MV-4-11 (cell line): ENCODE measurements at regions not wholly inside any gene's neighbourhood (a gene's known extent, or its start where the extent isn't known, plus 50 kb on each side); places are given as distances from the start of the nearest gene placed in this dataset.

Experiments used
- DNase-seq: peaks from one replicate; lab custom pipeline; 2025; lab: John Stamatoyannopoulos, UW

DNA sequence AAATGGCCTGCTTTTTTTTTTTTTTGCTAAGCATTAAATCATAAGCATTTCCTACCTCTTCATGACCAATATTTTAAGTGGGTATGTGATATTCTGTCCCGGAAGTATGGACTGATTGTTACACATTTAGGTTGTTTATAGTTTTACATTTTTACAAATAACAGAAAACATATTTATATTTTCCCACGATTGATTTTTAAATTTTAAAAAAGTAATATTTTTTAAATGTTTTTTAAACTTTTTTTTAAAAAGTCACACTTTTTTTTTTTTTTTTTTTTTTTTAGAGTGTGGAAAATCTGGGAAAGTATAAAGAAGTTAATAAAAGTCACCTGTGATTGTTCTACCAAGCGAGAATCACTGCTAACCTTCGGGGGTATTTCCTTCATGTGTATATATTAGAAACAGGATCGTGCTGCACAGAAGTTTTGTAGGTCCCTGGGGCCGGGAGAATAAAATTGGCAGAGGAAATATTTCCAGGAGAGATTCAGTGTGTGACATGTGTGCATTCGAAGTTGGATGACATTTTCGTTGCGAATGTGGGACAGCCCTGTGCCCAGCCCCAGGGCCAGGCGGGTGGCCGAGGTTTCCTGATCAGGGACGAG lies 173.1 kb downstream of the CDC5L start:
- DNase-seq: no peak

DNA sequence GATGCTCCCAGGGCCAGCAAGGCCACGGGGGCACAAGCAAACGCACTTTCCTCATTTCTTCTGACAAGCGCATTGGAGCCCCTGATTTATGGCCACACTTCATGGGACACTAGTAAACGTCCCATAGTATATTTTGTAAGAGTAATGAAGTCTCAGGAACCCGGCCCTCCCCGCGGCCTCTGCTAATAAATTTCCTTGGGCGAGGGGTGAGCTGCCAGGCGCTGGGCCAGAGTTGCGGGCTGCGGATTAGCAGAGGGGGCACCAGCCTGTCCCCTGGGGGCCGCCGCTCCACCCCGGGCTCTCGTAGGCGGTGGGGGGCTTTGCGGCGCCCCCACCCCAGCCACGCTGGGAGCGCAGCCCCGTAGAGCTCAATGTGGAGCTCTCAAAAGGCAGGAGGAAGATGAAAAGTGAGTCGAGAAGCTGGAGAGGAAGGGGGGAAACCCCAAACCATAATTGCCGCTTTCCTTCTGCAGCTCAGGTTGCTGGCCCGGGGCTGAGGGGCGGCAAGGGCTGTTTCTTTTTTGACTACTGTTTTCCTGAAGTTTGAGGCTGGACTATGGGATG lies 173.6 kb downstream of the CDC5L start:
- no peak for DNase-seq

DNA sequence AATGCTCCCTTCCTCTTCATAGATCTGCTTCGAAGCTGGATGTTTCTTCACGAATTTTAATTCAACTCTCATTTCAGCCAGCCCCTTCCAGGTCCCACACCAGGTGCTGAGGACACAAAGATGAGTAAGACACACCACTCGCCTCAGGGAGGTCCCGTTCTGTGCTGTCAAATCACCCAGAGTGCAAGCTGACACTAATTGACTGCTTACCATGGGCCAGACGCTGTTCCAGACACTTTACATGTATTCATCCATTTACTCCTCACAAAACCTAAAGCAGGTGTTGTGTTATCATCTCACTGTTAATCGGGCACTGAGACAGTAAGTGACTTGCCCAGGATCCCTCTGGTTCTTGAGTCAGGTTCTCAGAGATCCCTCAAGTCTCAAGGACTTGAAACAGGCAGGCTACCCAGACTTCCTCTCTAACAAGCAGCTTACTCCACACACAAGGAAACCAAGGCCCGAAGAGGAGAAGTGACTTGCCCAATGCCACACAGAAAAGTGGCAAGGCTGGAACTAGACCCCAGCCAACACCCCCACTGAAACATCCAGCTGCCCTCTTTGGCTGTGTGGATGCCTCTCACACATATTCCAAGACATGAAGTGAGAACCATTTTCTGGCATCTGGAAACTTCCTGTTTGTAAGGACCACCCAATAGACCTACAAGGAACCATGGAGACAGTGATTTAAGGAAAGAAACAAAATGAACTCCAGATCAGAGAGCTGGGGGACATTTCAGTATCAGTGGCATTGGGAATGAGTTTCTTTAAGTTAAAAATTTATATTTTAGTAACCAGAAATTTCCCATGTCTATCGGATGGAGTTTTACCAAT lies 174.5 kb downstream of the CDC5L start:
- peak; percentile 51 for DNase-seq

DNA sequence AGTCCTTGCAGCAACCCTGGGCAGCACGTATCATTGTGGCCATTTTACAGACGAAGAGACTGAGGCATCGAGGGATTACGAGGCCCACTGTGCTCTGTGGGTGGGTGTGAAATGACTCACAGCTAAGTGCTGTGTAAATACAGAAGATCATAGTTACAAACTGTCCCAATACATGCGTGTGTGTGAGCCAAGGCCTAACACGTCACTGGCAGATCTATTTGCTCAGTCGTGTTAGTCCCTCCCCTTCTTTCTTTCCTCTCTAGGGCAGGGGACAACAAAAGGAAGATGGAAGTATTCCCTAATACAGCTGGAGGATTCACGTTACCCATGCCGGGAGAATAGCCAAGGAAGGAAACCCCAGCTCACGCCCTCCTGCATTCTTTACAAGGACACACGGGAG lies 175.9 kb downstream of the CDC5L start:
- DNase-seq: peak; percentile 13

DNA sequence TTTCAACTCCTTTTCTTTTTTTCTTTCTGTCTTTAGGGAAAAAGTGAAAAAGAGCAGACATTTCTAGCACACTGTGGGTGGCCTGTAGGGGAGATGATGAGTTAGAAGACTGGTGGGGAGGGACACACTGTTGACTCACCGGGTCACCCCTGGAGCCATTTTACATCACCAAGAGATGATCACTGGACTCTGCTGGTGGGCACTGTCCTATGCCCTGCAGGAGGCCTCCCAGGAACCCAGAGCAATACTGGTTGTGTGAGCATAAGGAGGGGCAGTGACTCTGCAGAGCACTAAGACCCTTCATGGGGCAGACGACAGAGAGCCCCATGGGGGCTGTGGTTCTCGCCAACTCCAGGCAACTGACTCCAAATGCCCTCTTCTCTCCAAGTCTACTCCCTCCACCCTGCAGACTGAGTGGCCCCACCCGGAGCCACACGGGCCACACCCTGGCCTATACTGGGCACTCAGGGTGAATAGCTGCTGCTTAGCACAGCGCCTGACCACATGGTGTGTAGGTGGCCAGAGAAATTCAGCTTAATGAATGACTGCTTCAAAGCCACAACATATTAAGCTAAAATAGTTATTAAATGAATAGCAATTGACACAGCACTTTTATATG lies 177.5 kb downstream of the CDC5L start:
- DNase-seq: no peak

DNA sequence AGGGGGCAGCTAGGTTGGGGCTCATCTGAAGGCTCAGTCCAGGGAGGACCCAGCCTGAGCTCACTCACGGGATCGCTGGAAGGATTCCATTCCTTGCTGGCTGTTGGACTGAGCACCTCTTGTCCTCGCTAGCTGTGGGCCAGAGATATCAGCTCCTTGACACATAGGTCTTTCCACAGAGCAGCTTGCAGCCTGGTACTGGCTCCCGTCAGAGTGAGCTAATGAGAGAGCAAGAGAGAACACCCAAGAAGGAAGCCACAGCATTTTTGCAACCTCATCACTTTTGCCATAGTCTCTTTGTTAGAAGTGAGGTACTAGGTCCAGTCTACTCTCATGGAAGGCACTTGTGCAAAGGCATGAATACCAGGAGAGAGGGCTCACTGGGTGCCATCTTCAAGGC lies 179.9 kb downstream of the CDC5L start:
- peak; percentile 19 for DNase-seq

DNA sequence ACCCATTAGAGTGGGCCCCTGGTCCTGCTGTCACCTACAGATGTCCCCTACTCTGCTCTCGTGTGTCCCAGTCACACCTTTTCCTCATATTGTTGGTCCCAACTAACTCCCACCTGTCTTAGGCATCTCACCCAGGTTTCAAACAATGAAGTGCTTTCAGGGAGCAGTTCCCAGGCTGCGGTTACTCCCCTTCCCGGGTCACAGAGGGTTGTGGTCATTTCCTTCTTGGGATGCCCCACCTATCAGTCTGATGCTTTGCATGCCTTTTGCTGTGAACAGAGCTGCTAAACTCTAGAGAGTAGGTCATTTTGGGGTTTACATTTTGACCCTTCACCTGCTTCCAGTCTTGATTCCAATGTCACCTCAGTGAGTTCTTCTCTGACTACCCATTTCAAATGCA lies 181.6 kb downstream of the CDC5L start:
- DNase-seq: no peak

DNA sequence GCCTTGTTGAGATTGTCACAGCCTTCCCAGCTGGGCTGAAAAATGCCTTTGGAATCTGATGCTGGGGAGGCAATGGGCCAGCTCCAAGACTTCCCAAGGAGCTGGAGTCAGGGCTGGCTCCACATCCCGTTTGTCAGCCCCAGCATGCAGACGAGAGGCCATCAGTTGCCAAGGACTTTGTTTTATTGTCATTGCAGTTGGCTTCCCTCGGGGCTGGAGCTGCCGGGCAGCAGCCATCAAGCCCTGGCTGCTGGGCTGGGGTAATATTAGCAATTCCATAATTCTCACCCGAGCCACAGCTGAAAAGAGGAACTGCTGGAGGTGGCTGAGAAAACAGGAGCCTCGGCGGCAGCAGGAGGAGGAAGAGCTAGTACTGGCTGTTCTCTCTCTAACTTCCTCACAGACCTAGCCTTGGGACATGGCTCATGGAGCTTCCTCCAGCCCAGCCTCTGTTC lies 182.5 kb downstream of the CDC5L start:
- peak; percentile 87 for DNase-seq

DNA sequence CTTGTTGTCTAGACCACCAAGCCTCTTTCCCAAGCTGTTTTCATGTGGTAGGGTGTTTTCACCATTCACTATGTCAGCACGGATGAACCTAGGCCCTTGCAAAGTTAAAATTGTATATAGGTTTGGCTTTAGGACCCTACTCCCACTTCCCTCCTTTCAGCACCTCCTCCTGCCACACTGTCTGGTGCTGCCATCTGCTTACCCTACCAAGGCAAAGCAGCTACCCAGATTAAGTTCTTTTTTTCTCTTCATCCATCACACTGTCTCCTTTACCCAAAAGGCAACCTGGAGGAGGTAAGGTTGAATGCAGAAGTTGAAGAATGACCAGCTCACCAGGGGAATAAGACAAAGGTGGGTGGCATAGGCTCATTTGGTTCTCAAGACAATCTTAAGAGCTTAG lies 184.0 kb downstream of the CDC5L start:
- DNase-seq: peak; percentile 8

DNA sequence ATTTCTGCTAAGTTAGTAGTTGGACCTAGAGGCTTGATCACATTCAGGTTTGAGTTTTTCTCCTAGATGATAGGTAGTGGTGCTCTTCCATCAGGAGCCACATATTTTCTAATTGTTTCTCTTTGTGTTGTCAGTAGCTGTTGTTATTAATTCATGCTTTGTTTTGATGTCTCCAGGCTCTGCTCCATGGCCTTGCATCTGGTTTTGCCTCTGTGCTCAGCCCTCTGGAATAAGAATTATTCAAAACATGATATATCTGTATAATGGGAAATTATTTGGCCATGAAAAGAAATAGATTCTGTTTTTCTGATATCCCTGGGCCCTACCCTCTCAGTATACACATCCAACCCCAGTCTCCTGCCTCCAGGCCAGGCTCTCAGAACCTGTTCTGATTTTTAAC lies 184.8 kb downstream of the CDC5L start:
- DNase-seq: no peak

DNA sequence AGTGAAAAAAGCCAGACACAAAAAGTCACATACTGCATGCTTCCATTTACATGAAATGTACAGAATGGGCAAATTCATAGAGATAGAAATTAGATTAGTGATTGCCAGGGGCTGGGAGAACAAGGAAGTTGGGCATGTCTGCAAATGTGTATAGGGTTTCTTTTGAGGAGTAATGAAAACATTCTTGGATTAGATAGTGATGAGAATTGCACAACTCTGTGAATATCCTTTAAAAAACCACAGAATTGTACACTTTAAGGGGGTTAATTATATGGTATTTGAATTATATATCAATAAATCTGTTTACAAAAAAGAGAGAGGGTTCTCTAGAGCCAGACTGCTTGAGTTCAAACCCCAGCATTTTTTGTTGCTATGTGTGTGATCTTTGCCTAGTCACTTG lies 188.1 kb downstream of the CDC5L start:
- DNase-seq: no peak

DNA sequence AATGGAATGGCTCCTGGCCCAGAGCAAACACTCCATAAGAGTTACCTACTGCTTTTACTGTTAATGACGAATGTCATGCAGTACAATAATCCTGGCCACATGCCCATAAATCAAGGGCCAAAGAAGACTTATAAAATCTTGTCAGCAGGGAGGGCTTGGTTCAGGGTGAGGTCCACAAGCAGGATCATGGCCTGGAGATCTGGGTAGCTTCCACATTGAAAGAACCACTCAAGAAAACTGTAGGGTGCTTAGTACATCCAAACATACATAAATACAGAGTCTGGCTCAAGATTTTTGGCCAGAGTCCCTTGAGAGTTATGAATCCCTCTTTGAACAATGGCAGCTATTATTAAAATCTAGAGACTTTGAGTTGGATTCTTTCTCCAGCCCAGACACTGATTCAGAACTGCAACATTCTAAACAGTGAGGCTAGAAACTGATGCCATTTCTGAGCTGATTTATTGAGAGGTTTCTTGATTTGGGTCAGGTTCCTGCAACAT lies 188.7 kb downstream of the CDC5L start:
- no peak for DNase-seq

DNA sequence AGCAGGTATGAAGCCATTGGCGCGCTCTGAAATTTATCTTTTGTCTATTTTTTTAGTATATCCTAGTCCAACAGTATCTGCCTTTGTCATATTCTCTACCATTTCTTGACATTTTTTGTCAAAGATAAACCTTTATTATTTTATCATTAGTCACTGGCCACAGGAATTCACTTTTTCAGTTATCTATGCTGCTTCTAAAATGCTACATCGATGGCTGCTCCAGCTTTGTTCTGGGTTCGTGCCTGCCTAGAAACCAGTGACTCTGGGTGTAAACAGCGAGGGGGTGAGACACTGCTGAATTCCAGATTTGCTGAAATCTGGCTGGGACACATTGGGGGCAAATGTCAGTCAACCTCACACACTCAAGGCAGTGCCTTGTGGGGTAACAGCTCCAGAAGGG lies 193.4 kb downstream of the CDC5L start:
- DNase-seq: no peak

DNA sequence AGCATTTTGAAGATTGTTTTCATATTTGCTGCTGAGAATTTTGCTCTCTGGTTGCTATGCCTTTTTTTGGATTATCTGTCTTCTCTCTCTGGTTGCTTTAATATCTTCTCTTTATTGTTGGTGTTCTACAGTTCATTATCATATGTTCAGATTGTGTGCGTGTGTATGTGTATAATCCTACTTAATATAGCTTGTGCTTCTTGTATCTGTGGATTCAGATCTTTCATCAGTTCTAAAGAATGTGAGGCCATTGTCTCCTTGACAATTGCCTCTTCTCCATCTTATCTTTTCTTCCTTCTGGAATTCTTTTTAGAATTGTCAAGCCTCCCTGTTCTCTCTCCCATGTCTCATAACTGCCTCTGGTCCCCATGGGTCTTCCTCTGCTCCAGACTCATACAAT lies 195.4 kb downstream of the CDC5L start:
- DNase-seq: no peak

DNA sequence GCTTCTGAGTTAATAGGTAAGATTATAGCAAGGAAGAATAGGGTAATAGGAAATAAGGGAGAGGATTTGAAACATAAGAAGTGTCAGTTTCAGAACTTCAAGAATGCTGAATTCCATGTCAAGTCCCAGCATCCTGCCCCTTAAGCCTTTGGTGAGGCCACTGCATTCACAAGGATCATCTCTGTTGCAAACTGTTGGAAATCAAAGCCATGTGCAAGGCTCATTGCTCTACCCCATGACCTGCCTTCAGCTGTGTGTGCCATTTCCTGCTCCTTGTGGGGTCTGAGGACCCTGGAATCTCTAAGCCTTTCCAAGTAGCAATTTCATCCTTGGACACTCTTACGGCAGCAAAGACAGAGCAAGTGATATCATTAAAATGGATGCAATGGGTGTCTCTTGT lies 203.0 kb downstream of the CDC5L start:
- no peak for DNase-seq

DNA sequence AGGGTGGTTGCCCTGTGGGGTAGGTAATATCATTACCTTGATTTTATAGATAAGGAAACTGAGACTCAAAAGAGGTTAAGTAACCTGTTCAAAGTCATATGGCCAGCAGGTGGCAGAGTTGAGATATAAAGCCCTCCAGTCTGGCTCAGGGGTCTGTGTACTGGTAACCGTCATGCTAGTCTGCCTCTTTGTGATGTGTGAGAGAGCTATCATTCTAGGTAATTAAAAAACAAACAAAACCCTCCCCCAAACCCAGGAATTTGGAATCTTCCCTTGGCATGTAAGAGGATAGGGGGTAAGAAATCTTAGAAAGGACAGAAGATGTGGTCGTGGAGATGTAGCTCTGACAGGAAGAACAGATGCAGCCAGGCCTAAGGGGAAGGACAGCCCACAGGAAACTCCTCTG lies 206.0 kb downstream of the CDC5L start:
- DNase-seq: peak; percentile 85

DNA sequence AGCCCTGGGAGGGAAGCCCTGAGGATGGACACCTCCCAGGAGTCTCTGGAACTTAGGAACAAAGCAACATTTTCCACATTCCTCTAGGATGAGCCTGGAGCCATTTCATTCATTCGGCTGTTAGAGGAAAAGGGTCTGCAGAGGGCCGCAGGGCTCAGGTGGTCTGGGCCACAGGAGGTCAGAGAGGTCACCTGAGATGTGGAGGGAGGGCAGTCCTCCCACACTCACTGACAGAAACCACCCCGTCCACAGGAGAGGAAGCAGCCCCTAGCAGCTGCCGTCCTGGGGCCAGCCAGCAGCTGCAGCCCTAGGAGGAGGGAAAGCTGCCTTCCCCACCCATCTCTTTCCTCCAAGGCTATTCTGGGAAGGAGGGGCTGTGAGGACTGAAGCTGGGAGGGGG lies 207.0 kb downstream of the CDC5L start:
- DNase-seq: peak; percentile 89

DNA sequence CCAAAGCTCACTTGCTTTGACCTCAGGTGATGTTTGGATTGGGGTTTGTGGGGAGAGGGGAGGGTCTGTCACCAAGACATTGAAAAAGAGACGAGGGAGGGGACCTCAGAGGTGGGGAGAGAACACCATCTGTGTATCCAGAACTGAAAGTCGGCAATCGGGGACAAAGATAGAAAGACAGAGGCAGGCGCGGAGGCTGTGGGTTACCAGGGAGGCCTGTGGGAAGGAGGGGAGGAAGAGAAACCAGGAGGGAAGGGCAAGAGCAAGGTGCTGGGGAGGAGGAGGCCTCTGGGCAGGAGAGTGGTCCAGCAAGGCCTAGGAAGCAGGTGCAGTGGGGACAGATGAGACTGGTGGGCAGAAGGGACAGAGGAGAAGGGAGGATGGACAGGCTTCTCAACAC lies 211.2 kb downstream of the CDC5L start:
- DNase-seq: peak; percentile 87

DNA sequence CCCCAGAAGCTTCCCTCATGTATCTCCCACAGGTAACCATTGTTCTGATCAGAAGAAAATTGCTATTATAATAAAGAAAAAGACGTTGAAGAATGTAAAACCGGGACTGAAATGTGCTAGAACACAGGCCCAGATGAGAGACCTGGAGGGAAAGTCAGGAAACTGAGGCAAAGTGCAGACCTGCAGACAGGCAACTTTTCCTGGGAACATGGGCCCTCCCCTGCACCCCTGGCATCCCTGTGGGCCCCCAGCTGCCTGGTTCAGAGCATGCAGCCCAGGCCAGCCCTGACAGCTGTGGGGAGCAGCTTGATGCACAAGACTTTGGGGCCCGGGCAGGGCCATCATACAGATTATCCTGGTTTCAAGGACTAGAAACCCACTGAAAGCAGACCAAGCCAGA lies 212.2 kb downstream of the CDC5L start:
- no peak for DNase-seq

DNA sequence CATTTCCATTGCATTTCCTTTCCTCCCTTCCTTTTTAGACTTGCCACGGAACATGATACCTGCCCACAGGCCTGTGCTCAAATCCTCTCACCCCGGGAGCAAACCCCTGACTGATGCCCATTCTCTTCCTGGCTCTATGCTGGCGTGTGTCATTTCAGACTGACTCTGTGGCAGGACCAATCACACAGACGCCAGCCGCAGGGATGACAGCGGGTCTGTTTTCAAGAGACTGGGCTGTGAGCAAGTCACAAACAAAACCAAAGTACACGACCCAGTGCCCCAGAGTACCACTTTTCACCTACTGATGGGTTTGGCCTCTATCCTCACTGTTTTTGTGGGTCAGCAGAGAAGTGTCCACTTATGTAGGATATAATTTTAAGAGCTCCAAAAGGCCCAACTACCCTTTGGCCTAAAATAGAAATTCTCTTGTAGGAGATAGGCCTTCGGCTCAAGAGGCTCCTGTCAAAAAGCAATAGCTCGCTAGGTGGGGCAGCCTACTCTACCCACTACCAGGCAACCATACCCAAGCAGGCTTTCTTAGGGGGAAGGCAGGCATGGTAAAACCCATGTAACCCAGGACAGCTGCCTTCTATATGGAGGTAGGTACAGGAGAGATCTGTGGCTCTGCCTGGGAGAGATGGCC lies 215.7 kb downstream of the CDC5L start:
- no peak for DNase-seq

DNA sequence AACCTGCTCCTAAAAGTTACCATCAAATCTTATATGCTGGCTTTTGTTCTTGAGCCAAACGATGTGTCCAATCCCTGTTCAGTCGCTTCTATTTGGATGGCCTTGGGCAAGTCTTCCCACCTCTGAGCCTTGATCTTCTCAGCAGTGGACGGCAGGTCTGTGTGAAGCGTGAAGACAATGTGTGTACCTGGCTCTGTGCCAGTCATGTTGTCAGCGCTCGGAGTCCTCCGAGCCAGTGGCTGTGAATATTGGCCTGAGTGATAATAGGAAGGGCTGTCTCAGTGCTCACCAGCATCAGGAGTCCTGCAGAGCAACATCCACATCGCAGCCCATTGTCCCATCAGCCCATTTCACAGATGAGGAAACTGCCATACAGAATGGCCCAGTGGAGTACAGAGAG lies 219.0 kb downstream of the CDC5L start:
- no peak for DNase-seq

DNA sequence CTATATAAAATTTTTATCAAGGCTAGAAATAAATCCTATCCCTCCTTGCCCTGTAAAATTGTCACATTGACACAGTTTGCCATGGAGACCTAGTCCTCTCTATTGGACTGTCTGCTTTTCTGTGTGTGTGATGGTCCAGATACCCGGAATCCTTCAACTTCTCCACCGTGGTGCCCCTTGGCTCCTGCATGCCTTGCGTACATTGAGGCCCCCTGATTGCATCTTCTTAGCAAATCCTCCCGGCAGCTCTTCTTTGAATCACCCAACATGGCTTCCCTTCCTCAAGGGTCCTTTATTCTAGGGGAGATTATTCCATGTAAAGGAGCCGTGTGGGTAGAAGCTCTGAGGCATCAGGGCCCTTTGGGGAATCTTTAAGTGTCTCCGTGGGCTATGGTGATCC lies 219.5 kb downstream of the CDC5L start:
- no peak for DNase-seq
